HG03432 (cell line): ENCODE measurements at regions not wholly inside any gene's neighbourhood (a gene's known extent, or its start where the extent isn't known, plus 50 kb on each side); places are given as distances from the start of the nearest gene placed in this dataset.
"Not testable (repeated sequence)": the region's sequence is repeated elsewhere in the genome, so short reads cannot be mapped to it uniquely, and the experiment has no call there.

Experiments used
- ATAC-seq: cut with Tn5 transposase; IDR thresholded peaks from one replicate; pipeline ENCODE4 v1.9.1; 2021; ENCODE audit warnings: mild to moderate bottlenecking, moderate library complexity; ENCODE audit not compliant: unreplicated experiment

DNA sequence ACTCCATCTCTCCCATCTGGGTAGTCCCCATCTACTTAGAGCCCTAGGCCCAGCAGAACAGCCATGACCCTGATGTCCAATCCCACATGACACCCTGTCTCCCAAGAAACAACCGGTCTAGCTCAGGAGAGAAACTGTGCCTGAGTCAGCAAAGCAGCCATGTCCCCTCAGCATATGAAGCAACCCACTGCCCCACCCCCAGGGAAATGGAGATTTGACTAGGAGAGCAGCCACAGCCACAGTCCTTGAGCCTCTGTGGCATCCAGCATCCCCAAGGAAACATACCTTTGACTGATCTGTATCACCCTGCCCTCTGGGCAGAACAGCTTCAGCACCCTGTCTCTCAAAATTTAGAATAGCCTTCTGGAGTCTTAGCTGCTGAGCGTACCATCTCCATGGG lies 641.9 kb upstream of the FBXO33 start:
- no peak for ATAC-seq

DNA sequence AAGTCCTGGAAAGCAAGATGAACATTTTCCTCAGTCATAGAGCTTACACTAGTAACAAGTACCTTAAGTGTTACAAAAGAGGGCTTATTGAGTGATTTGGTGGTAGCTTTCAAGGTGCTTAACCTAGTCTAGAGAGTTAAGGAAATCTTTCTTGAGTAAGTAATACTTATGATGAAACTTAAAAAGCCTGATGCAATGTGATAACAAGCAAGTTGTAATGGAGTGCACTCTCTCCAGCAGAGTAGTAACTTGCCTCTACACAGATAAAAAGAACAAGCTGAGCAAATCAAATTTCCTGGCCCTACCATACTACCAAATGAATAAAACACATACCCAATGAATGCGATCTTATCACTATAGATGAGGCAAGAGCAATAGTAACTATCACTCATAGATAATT lies 639.9 kb upstream of the FBXO33 start:
- ATAC-seq: no peak

DNA sequence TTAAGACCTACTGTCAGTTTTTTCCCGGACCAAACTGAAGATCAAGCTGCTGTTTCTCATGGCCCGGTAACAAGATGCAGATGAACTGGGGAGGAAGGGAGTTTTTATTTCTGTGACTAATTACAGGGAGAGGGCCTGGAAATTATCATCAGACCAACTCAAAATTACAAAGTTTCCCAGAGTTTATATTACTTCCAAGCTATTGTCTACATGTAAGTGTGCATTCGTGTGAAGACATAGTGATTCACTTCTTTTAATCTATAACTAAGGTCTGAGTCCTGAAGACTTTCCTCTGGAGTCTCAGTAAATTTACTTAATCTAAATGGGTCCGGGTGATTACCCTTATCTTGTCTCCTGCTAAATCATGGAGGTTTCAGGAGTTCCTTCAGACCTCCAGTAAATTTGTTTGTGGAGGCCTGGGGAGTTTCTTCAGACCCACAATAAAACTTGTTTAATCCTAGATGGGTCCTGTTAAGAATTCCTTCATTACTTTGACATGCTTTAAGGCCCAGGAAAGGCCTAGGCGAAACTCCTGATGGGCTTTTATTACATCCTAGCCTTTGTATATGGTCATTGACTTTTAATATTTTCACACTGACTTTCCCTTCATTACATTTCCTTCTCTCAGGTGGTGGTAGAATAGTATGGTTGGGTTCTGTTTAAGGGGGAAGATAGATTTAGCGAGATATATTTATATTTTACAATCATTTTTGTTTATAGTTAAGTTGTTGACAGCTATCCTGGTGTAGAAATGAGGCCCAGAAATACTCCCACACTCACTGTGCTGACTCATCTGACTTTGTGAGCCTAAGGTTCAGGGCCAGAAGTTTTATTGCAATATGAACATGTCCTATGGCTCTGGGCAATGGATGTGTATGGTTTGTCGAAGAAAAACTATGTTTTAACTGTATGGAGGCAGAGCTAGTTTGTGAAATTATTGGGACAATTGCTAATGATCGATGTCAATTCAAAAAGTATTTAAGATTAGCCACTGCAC lies 627.0 kb upstream of the FBXO33 start:
- no peak for ATAC-seq

DNA sequence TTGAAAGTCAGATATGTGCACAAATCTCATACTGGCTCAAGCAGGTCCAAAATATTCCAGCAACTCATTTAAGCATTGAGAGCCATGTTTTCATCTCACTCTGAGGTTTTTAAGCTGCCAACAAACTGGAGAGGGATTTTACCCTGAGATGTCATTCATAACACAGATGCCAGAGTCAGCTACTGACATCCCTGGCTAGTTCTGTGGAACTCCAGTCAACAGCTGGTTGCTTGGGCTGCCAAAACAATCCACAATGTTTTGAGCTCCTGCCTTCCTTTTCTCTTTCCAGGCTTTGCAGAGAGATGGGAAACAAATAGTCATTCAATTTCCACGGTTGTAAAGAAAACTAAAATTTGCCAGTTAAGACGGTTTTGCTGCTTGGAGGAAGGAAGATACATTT lies 621.2 kb upstream of the FBXO33 start:
- ATAC-seq: no peak

DNA sequence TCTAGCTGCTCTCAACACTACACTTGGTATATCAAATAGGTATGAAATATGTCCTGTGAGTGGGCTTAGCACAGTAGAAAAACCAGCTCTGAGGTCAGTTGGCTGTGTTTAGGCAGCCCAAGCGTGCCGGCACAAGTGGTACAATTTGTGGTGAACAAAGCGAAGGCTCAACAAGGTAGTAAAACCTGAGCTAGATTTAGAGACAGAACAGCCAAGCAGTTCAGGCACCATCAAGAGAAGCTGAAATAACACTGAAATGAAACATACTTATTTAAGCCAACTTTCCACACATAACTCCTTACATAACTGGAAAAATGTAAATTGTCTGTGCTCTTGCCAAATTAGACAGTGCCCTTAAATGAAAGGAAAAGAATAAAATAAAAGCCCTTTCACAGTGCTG lies 596.8 kb upstream of the FBXO33 start:
- no peak for ATAC-seq

DNA sequence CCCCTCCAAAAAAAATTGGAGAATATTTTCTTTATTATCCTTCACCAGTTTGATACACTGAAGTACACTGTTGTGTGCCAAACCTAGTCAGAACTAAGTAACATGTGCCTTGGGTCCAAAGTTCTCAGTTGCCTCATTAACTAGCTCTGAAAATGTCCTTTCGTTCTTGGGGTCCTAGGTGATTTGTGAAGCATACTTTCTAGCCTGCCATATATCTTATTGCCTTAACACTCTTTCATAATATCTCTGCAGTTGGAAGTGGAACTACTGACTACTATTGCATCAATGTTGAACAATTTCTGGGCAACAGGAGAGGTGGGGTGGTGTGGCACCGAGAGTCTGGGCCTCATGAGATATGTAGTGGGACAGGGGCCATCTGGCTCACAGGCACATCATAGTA lies 592.9 kb upstream of the FBXO33 start:
- no peak for ATAC-seq

DNA sequence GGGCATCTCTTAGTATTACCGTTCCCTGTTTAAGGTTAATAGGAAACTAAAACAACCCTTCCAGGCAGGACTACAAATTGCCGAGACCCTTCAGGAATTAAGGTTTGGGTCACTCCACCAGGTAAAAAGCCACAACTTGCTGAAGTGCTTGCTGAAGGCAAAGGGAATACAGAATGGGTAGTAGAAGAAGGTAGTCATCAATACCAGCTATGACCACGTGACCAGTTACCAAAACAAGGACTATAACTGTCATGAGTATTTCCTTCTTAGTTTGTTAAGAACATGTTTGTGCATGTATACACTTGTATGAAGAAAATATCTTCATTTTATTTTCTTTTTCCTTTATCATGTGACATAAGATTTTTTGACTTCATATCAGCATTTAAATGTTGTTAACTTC lies 578.7 kb upstream of the FBXO33 start:
- no peak for ATAC-seq

DNA sequence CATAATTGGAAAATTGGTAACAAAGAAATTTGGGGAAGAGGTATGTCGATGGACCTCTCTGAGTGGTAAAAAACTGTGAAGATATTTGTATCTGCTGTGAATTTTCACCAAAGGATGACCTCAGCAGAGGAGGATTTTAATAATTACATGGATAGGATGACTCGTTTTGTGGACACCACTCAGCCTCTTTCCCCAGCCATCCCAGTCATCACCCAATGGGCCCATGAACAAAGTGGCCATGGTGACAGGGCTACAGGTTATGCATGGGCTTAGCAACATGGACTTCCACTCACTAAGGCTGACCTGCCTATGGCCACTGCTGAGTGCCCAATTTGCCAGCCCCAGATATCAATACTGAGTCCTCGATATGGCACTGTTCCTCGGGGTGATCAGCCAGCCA lies 577.5 kb upstream of the FBXO33 start:
- no peak for ATAC-seq

DNA sequence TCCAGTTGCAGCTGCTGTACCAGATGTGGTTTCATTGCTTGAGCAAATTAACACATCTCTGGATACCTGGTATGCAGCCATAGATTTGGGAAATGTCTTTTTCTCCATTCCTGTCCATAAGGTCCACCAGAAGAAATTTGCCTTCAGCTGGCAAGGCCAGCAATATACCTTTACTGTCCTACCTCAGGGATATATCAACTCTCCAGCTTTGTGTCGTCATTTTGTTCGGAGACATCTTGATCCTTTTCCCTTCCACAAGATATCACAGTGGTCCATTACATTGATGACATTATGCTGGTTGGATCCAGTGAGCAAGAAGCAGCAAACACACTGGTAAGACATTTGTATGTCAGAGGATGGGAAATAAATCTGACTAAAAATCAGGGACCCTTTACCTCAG lies 576.1 kb upstream of the FBXO33 start:
- not testable (repeated sequence) for ATAC-seq

DNA sequence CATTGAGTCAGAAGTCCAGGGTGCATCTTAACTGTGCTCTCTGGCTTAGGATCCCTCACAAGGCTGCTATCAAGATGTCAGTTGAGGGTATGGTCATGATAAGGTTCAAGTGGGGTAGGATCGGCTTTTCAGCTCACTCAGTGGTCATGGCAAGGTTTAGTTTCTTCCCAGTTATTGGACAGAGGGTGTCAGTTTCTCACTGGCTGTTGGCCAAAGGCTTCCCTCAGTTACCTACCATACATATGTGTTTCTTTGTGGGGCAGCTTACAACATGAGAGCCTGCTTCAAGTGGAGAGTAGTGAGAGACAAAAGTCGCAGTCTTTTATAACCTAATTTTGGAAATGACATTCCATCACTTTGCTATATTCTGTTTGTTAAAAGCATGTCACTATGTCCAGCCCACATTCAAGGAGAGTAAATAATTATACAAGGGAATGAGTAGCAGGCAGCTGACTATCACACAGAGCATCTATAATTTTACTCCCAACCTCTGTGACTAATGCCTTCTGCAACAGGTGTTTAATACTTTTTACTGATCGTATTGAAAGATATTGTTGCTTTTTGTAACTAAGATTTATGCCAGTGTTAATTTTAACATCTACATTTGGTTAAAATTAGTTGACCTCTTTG lies 572.8 kb upstream of the FBXO33 start:
- ATAC-seq: no peak

DNA sequence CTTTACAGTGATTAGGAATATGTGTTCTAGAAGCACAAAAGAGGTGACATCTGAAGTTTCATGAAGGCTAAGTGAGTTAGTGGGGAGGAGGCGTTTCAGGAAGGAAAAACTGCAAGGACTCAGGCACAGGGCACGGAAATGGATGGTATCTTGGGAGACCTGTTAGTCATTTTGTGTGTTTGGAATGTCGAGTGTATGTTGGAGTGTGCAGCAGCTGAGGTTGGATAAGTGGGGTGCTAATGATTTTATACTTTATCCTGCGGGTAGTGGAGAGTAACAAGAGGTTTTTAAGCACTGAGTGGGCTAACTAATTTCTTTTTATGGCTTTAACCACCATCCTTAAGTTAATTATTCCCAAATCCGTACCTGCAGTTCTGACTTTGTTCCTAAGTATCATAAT lies 571.5 kb upstream of the FBXO33 start:
- ATAC-seq: no peak

DNA sequence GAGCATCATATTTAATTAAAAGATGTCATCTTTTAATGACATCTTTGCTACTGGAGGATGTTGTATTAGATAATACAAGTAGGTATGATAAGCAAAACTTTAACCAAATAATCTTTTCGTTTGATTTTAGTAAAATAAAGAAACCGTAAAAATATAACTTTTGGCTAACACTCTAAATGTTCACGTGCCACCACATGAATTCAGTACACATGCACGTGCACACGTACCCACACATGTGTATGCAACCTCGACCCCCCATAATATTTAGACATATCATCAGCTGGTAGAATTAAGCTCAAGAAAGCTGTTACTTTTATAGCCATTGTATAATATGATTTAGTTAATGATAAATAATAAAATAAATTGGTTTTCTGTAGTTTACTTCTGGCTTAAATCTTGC lies 566.6 kb upstream of the FBXO33 start:
- no peak for ATAC-seq

DNA sequence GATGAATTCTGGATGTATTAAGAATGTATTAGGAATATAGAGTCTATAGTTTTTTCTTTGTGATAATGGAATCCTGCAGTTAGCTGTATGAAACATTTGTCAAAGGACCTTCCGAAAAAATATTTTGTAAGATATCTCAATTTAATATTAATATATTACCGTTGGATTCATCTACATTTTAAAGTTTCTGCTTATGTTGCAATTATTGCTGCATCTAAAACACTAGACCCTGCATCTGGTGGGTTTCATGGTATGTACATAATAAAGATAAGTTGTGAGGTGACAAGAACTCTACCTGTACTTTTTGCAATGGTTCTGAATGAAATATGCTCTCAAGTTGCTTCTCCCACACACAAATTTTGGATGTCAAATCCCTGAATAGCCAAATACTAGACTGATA lies 565.9 kb upstream of the FBXO33 start:
- ATAC-seq: no peak

DNA sequence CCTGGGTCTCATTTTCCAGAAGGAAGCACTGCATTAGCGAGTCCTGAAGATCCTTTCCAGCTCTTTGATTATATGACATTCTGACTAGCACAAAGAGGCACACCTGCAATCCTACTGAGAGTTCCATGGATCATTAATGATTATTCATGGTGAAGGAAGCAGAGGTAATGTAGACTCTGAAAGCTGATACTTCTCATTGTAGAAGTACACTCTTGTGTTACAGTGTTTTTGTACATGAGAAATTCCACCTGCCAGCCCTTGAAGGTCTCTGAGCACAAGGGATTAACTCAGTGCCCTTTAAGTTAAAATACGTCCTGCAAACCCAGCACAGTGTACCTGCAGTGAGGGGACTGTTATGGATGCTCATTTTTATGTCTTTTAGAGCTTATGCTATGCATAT lies 558.8 kb upstream of the FBXO33 start:
- ATAC-seq: no peak

DNA sequence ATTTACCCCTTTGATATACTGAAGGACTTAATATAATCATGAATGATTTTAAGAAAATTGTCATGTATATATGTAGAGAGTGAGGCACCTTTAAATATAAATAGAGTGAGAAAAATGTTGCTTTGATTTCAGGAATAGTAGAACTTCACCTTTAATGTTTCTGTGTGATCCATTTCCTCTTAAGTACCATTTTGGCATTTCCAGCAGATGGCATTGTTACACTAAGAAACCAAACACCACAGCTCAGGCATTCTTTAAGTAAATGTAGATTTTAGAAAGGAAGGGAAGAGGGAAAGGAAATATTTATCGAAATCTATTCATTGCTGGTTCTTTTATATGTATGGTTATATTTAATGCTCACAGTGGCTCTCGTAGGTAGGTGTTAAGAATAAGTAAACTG lies 556.7 kb upstream of the FBXO33 start:
- ATAC-seq: peak; percentile 58

DNA sequence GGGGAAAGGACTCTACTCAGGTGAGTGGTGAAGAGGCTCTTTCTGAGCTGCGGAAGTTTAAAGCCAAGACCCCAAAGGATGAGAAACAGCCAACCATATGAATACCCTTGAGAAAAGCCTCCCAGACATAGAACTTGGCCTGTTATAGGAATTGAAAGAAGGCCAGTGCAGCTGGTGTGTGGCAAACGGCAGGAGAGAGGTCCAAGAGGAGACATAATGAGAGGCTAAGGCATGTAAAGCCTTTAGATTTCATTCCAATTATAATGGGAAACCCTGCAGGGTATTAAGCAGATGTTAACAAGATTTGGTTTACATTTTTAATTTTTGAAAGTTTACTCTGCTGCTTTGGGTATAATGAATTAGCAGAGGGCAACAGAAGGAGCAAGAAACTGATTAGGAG lies 552.1 kb upstream of the FBXO33 start:
- no peak for ATAC-seq

DNA sequence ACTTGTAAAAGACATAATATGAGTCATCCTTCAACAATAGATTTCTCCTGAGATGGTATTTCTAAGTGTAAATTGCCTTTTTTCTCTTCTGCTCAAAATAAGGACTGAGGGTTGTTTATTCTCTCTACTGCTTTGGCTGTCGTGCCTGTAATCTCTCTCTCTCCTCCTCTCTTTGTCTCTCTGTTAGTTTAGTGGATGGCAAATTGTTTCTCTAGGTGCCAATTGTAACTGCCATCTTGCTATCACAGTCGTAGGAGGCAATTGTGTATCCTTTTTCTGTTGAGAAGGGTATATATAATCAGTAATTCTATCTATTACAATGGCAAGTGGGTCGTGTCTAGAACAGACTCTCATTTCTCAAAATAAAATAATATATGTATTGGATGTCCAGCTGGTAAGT lies 545.0 kb upstream of the FBXO33 start:
- no peak for ATAC-seq

DNA sequence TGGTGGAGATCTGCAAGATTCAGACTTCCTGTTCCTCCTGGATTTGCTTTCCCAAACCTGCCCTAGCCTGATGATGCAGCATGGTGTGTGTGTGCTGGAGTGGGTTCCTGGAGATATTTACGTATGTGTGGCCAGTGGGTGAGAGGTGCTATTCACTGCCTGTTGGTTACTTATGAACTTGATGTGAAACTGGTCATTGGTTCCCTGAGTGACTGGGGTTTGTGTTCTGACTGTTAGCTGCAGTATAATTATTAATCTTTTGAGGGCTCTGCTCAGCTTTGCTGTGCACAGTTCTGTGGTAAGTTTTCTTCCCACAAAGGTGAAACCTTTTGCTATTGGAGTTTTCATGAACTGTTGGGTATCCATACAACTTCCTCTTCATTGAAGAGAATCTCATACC lies 541.8 kb upstream of the FBXO33 start:
- peak; percentile 98 for ATAC-seq

DNA sequence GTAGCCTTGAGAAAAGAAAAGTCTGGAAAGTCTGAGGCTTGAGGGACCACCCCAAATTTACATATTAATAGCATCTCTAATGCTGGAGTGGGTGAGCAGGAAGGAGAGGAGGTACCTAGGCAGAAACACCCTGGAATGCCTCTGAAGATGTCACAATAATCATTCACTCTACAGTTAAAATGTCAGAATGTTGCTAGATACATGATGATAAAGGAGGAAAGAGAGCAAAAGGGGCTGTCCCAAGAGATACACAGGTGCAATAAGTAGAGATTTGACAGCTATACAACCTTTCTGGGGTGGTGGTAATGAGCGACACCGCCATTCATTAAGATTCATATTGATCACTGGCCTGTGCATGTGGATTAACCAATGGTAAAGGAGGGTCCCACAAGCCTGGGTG lies 540.5 kb upstream of the FBXO33 start:
- ATAC-seq: no peak

DNA sequence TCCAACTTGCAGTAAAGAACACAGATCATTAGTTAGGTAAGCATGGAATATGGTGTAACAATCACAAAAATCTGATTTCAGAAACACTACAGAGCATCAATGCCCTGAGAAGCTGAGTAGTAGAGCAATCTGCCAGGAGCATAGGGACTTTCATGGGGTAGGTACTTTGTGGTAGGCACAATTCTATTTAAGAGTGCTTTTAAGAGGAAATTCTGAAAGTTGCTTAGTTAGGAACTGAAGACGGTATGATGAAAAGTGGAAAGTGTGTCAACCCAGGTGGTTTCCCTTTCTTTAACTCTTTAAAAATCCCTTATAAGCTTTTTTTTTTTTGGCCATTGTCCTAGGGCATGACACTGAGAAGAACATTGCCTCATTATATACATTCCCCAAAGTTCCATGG lies 535.7 kb upstream of the FBXO33 start:
- ATAC-seq: peak; percentile 66

DNA sequence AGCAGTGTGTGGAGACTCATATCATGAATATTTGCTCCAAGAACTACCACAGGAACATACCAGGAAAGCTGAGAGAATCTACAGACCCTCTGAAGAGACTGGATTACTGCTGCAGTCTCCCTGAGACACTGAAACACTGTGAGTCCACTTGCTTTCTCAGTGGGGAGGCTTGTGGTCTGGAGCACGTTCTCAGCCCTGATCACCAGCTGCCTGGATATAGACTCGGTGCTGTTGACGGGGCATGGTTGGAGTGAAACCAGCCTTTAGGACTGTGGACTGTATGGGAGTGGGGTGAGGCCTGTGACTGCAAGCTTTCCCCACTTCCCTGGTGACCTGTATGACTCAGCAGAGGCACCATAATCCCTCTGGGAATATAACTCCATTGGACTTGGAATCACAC lies 525.8 kb upstream of the FBXO33 start:
- peak; percentile 79 for ATAC-seq

DNA sequence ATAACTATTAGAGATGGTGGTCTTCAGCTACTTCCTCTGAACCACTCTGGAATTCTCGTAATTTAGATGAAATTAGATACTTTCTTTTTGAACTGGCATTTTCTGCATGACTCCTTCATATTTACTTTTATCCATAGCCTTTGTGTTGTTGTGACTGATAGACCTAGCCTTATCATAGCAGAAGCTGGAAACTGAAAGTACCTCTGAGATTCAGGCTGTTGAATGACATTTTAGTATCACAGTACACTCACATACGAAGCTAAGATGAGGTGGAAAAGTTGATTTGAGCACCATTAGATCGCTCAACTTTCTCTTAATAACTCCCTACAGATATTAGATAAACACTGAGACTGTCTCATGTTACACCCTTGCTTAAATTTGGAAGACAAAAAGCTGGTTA lies 525.1 kb upstream of the FBXO33 start:
- peak; percentile 91 for ATAC-seq
